Smooth muscle cell of the brain vasculature (primary cell): ENCODE measurements at regions not wholly inside any gene's neighbourhood (a gene's known extent, or its start where the extent isn't known, plus 50 kb on each side); places are given as distances from the start of the nearest gene placed in this dataset.
"Not testable (repeated sequence)": the region's sequence is repeated elsewhere in the genome, so short reads cannot be mapped to it uniquely, and the experiment has no call there.

Experiments
- DNase-seq: peaks from one replicate; pipeline ENCODE4 v3.0.0-alpha.2; 2012; ENCODE audit warnings: low read depth, low spot score

DNA sequence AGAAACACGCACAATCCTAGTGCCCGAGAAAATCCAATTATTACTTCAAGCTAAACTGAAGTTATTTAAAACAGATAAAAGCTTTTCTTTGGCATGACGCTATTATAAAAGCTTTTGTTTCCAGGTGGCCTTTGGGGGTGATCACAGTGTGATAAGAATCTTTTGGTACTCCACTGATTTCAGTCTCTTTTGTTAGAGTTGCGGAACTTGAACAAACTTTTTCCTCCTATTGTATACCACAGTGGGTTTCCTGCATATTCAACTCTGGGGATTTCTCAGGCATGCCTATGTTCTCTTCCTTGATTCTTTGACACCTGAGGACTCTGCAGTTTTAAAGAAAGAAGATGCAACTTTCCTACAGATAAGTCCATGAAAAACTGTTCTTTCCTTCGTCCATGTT, 99.7 kb upstream of the PITRM1 start:
- no peak for DNase-seq

DNA sequence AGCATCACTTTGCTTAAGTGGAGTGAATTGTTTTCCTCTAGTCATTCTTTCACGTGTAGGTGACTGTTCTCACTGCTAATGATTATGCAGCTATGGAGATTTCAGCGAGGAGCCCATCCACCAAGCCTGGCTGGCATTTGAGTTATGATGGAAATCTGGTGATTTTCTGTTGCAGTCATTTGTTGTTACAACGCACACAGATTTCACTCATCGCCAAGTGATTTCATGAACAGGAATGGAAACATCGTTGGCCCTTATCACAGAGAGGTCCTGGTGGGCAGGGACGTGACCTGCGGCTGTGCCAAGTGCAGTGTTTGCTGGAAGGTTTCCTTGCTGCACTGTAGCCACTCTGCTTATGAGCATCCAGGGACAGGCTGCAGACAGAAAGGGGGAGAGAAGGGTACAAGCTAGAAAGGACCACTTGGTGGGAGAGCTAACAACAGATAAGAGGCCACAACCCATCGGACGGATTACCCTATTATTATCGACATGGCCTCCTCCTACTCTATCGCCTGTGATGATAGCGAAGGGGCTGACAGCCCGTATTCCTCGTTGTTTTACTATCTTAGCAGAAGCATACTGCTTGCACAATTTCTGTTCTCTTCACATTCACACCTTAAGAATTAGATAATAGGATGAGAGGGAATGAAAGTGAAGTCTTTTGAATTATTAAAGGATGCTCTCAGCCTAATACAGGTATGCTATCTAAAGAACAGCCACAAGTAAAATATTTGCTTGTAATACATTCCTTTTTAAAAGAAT, 99.0 kb upstream of the PITRM1 start:
- no peak for DNase-seq

DNA sequence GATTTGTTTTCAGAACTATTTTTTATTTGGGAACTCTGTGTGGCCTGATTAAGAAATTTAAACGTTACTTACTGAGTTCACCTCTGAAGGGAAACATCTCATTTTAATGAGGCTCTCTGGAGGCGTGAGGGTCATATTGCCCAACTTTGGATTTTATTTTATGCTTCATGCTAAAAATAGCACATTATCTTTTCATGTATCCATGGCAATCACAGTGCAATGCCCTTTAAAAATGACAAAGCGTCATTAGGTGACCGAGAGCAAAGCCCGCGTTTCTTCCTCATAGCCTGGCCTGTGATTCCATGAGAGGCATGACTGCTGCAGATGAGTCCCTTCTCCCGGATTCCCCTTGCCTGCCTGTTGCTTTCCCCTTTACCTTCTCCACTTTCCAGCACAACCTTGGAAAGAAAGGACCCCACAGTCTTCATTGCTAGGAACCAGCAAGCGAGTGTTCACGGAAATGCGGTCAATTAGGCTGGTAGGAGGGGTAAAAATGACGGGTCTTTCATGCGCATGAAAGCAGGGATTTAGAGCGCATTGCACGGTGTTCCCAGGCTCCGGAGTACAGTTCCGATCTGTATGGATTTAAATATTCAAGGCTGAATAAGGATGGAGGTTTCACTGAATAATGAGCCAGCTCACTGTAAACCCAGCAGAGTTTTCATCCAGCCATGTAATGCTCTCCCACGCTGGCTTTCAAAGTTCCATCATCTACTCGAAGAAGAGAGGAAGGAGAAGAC, 98.2 kb upstream of the PITRM1 start:
- no peak for DNase-seq

DNA sequence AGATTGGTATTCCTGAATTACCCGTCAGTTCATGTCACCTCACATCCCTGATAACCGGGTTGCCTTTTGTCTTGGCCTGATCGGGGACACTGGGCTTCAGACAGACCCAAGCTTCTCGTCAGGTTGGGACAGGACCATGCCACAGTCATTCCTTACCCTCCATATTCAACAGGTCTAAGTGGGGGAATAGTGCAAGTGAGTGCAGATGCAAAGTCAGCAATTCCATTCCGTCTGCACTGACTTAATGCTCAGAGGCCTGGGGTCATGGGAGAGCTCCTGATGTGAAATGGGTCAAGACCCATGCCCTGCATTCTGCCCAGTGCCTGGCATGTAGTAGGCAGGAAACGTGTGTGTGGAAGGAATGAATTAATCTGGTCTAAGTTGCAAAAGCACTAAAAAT, 95.4 kb upstream of the PITRM1 start:
- no peak for DNase-seq

DNA sequence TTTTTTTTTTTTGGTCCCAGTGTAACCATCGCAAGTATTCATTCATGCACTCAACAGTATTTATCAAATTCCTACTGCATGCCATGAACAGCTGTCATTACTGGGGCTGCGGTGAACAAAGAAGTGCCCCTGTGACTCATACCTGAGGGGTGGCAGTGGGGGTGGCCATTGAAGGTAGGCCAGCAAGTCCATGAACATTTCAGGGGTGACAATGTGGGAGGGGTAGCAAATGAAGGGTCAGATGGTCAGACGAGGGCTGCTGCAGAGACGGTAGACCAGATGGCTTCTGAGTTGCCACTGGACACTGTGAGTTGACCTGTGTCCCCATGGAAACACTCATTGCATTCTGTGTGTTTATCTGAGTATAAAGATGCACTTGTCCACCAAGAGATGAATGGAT, 92.5 kb upstream of the PITRM1 start:
- DNase-seq = no peak

DNA sequence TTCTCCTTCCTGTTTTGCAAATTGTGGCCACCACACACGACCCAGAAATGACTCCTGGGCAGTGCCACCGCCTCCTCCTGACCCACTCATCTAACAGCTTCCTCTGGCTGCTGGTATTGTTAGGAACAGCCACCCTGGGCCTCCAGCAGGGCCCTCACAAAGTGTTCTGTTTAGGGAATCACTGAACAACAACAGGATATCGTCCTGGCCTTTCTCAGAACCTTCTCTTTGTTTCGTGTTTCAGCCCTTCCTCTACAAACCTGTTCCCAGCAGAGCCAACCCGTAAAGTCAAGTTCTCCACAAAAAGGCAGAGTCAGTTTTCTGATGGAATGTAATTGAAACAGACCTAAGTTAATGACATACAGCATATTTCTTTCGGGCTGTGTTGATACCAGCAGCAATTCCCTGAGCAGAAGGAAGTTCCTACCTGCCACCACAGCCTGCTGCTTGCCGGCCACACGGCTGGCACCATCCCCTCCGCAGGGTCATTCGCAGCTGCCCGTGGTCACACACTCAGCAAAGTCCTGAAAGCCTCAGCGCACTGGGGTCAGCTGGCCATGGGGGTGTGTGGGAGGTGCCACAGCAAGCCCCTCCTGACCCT, 91.7 kb upstream of the PITRM1 start:
- DNase-seq = no peak

DNA sequence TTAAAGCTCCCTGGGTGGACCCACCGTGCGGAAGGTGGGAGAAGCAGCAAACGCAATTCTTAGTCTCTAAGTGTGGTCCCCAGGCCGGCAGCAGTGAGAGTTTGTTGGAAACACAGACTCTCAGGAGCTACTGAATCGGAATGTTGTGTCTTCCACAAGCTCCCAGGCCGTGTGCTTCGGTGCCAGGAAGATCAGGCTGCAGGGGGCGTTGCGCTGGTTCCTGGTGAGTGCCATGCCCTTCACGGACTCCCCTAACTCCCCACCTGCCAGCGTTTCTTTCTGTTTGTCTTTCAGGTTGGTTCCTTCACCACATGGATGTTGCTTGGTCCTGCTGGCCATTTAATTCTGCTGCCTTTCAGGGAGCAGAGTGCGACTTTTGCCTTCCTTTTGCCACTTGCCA, 91.2 kb upstream of the PITRM1 start:
- no peak for DNase-seq

DNA sequence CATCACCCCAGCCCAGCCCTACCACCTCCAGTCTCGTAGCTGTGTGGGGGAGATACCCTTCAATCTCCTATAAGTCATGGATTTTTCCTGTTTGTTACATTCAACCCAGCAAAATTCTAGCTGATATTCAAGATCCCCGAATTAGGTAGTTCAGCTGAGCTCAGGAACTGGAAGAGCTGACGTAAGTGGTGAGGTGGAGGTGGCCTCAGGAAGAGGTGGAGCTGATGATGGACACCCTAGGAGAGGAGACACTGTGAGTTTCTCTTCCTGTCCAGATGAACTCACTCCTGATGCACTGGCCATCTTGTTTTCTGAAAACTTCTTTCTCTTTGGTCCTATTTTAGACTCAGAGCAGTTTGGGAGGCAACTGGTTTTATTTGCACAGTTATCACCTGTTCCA, 90.5 kb upstream of the PITRM1 start:
- no peak for DNase-seq

DNA sequence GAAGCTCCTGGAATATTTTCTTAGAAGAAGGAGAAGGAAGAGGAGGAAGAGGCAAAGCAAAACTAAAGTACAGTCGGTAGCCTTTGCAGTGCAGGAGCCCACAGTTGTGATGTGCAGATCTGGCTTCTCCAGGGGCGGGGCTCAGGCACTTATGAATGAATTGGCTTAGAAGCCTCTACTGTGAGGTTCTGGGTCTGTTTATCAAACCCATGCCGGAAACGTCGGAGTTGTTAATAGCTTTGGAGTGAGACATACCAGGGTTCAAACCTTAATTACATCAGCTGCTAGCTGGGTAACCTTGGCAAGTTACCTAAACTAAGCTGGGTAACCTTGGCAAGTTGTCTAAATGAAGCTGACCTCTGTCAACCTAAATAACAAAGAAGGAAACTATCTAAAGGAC, 89.3 kb upstream of the PITRM1 start:
- no peak for DNase-seq

DNA sequence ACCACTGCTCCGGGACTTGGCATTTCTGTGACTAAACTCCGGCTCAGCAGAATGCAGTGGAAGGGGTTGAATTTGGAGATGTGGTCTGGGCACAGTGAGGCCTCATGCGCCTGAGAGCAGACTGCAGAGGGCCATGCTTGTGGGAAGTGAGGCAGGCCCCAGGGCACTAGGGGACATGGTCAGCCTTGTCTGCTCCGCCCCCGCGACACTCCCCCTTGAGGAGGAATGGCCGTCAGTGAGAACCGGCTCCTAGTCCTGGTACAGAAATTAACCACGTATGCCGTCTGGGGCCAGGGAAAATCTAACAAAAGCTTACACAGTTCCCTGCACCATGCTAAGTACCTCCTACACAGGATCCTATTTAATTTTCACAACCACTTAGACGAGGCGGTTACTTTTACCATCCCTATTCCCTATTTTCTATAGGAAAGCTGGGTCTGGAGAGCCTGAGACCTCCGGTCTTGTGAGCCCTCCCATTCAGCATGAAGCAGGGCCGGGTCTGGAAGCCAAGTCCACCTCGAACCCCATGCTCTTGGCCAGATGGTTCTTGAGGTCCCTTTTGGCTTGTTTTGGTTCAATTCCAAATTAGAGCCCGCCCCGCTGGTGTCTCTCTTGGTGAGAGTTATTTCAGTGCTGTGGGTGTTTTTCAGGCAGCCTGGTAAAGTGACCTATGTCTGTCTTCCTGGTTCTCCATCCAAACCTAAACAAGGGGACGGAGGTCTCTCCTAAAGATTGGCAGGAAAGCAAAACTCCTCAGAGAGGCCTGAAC, 87.7 kb upstream of the PITRM1 start:
- DNase-seq = no peak

DNA sequence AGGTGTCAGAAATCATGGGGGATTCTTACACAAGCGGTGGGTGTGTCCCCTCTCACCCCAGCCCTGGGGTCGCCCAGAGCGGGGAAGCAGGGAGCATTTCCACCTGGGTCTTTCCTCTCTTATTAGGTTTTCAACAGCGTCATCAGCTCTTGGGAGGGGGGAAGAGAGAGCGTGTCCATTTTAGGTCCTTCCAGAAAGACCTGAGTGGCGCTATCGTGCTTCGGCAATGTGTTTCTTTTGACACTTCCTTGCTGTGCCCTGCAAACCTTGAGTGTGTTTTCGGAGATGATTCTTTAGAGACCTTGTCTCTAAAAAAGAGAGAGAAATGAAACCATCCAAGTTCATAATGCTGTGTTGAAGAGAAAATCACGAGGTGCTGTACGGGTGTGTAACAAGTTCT, 86.9 kb upstream of the PITRM1 start:
- DNase-seq = no peak

DNA sequence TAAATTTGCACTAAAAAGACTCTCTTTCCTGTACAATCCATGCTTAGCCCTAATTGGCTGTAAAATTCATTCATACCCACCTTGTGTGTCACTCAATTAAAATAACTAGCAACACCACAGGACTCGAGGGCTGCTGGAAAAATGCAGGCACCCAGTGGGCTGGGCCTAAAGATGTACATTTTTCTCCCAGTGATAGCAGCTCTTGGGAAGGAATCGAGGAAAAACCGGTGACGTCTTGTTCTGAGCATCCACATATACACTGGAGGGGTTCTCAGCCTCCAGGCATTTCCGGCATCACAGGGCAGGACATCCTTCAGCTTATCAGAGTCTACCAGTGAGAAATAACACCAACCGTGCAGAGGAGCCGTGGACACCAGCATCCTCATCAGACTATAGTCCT, 85.8 kb upstream of the PITRM1 start:
- DNase-seq = no peak

DNA sequence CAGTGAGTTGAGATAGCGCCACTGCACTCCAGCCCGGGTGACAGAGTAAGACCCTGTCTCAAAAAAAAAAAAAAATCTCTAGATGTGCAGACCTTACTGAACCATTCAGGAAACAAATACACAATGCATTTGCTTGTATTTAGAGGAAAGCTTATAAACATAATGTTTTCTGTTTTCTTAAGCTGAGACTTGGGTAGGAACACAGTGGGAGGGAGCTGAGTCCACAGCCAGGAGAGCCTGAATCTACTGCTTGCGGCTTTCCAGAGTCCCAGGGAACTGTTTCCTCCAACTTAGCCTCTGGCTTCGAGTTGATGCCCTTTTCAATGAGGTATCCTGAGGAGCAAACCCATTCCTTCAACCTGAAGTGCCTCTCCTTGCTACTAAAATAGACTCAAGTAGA, 83.0 kb upstream of the PITRM1 start:
- peak; percentile 57 for DNase-seq

DNA sequence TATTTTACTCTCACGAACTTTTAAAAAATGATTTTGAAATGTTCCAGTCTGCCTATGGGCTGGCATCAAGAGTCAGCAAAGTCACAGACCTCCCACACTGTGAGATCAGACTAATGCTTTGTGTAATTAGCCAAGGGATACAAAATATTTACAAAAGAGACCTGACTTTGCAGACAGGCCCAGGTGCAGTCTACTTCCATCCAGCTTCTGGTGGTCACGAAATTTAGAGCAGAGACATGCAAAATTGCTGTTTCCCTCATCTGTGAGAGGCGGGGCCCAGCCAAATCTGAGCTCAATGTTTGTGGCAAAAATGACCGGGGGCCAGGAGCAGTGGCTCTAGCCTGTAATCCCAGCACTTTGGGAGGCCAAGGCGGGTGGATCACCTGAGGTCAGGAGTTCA, 82.5 kb upstream of the PITRM1 start:
- no peak for DNase-seq

DNA sequence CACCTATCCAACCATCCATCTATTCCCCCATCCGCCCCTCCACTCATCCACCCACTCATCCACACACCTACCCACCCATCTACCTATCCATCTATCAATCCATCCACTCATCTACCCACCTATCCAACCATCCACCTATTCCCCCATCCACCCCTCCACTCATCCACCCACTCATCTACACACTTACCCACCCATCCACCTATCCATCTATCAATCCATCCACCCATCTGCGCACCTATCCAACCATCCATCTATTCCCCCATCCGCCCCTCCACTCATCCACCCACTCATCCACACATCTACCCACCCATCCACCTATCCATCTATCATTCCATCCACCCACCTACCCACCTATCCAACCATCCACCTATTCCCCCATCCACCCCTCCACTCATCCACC, 81.4 kb upstream of the PITRM1 start:
- not testable (repeated sequence) for DNase-seq

DNA sequence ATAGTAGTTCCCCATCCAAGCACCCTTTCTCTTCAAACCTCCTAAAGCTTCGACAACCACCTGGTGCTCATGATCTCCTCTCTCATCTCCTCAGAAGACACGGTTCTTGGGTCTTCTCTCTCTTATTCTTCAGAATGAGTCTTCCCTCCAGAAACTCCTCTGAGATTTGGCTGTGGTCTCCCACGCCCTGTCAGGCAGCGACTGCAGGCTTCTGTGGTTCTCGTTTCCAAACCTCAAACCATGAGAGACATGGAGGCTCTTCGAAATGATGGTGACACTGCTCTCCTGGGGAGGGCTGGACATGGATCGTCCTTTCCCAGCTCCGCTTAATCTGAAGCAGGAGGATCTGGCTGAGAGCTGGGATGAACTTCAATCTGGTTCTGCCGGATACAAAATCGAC, 78.6 kb upstream of the PITRM1 start:
- no peak for DNase-seq

DNA sequence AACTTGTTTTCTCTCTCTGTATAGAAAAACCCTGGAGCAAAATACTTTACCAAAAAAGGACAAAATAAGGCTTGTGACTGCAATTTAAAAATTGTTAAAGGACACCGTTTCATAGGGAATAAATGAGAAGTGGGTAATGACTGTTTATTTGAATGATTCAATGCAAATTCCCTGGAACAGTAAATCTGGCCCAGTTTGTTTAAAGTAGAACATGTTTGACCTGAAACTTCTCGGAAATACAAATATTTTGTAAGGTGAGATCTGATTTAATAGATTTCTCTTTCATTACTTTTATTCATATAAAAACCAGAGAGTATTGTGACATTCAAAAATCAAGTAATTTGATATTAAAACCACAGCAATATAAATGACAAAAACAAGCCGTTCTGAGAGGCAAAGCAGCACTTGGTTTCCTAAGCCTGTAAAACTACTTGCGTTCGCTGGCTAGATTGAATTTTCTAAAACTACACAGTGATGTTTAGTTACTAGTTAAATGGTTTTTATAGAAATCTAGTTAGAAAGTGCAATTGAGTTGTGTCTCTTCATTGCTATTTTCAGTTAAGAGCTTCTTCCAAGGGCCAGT, 76.8 kb upstream of the PITRM1 start:
- DNase-seq = no peak

DNA sequence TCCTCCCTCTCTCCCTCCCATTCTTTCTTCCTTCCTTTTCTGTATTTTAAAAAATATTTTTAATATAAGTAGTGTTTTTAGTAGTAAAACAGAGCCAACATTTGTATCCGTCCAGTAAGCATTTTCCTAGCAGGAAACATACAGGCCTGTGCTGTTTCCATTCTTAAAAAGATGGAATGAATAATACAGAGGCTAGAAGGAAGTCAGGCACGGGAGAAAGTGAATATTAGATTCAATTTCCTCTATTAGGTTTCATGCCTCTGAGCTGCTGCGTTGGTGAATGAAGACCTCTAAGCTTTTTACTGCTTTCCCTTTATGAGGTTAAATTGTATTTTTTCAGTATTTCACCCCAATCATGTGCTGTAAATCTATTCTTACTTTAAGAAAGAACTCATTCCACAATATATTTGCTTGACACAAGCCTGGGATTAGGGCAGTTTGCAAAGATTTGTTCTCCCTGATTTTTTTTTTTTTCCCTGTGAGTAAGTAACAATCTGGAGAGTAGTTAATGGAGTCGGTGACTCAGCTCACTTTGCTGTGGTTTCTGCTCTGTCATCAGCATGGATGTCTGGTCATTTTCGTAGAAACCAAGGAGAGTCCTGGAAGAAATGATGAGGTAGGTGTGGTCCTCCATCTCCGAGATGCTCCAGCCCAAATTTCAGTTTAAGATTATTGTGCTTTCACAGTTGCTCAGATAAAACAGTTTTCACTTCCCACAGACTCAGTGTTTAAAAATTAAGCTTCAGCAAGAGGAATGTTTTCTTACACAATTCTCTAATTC, 76.1 kb upstream of the PITRM1 start:
- DNase-seq = peak; percentile 39

DNA sequence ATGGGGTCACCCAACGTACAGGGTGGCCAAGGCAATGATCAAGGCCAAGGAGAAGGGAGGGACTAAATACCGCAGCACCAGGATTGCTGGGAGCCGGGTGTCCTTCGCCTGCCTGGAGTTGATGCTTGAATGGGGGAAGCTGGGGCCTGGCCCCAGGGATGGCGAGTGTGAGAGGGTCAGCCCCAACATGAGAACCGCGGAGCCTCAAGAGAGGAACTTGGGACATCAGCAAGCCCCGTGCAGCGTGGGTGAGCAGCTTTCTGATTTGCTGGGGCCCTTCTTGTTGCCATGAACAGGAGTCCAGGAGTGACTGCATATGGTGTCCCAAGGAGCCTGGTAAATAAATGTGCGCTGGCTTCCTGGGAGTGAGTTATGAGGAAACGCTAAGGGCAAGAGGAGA, 72.8 kb upstream of the PITRM1 start:
- no peak for DNase-seq

DNA sequence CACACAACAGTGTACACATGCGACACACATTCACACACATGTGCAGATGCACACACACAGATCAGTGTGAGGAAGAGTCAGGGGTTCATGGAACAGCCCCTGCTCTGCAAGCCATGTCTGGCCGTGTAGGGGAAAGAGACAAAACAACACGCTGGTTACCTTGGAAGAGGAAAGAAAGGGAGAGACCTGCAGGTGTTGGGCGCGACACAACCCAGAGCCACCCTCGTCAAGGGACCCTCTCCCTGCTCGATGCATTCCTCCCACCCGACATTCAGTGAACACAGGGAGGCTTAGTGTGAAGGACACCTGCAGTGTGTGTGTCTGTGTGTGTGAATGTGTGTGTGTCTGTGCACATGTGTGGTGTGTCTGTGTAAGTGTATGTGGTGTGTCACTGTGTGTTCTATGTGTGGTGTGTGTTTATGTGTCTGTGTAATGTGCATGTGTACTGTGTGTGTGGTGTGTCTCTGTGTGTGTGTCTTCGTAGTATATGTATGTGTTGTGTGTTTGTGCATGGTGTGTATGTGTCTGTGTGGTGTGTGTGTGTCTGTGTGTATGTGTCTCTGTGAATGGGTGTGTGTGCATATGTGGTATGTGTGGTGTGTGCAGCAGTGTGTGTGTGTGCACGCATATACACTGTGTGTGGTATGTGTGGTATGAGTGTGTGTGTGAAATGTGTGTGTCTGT, 69.5 kb upstream of the PITRM1 start:
- no peak for DNase-seq
